ENCODE measurements at regions not wholly inside any gene's neighbourhood (a gene's known extent, or its start where the extent isn't known, plus 50 kb on each side); places are given as distances from the start of the nearest gene placed in this dataset.

- H3K4me1 ChIP-seq = no peaks in the 10 kb centered on the region
- 53% methylated on average over 3 of the region's 3 CpGs for WGBS
- H3K9me3 ChIP-seq = no peaks in the 10 kb centered on the region
- no peak overlapping the region for H3K4me3 ChIP-seq
- H3K27me3 ChIP-seq = no peaks in the 10 kb centered on the region
- TF ChIP-seq POLR2A (IDR thresholded peaks at IDR 0.05) (no peak), POLR2AphosphoS5 (IDR thresholded peaks at IDR 0.05) (no peak), EP300 (IDR thresholded peaks at IDR 0.05) (no peak), CTCF (IDR thresholded peaks at IDR 0.05) (no peak)
- no peak overlapping the region for H3K27ac ChIP-seq
- no peak for DNase-seq (ENCODE audit: low spot score in 2 of 2)
- H3K36me3 ChIP-seq = no peaks in the 10 kb centered on the region
These were observed 234.5 kb upstream of the GAP43 start for GRCh38 chr3:115388811-115389210.

- Histone ChIP-seq H3K27me3 (no peaks in the 10 kb centered on the region), H3K9me3 (no peaks in the 10 kb centered on the region), H3K4me3 (no peak overlapping the region), H3K36me3 (no peaks in the 10 kb centered on the region), H3K27ac (no peak overlapping the region), H3K4me1 (no peaks in the 10 kb centered on the region)
- DNase-seq (ENCODE audit: low spot score in 2 of 2) = no peak
- 89% methylated on average over 1 of the region's 1 CpG for WGBS
- TF ChIP-seq CTCF (IDR thresholded peaks at IDR 0.05) = no peak
- TF ChIP-seq POLR2A (IDR thresholded peaks at IDR 0.05) = no peak
- no peak for TF ChIP-seq POLR2AphosphoS5 (IDR thresholded peaks at IDR 0.05)
- no peak for TF ChIP-seq EP300 (IDR thresholded peaks at IDR 0.05)
These were observed 226.5 kb upstream of the GAP43 start for GRCh38 chr3:115396801-115397200.

GRCh38 chr3:115397433-115397832 is 225.9 kb upstream of the GAP43 start:
- DNase-seq (ENCODE audit: low spot score in 2 of 2) = no peak
- Histone ChIP-seq H3K27me3 (no peaks in the 10 kb centered on the region), H3K9me3 (no peaks in the 10 kb centered on the region), H3K4me1 (no peaks in the 10 kb centered on the region), H3K27ac (no peak overlapping the region), H3K4me3 (no peak overlapping the region), H3K36me3 (no peaks in the 10 kb centered on the region)
- 80% methylated on average over 1 of the region's 1 CpG for WGBS
- TF ChIP-seq EP300 (IDR thresholded peaks at IDR 0.05) (no peak), CTCF (IDR thresholded peaks at IDR 0.05) (no peak), POLR2A (IDR thresholded peaks at IDR 0.05) (no peak), POLR2AphosphoS5 (IDR thresholded peaks at IDR 0.05) (no peak)

GRCh38 chr3:115398506-115398905 is 224.8 kb upstream of the GAP43 start:
- Histone ChIP-seq H3K4me3 (no peak overlapping the region), H3K9me3 (no peaks in the 10 kb centered on the region), H3K36me3 (no peaks in the 10 kb centered on the region), H3K4me1 (no peaks in the 10 kb centered on the region), H3K27ac (no peak overlapping the region), H3K27me3 (no peaks in the 10 kb centered on the region)
- TF ChIP-seq EP300 (IDR thresholded peaks at IDR 0.05) = no peak
- no peak for TF ChIP-seq POLR2A (IDR thresholded peaks at IDR 0.05)
- TF ChIP-seq POLR2AphosphoS5 (IDR thresholded peaks at IDR 0.05) = no peak
- 98% methylated on average over 3 of the region's 3 CpGs for WGBS
- DNase-seq (ENCODE audit: low spot score in 2 of 2) = no peak

GRCh38 chr3:115399750-115400149 is 223.6 kb upstream of the GAP43 start:
- Histone ChIP-seq H3K27me3 (no peaks in the 10 kb centered on the region), H3K9me3 (no peaks in the 10 kb centered on the region), H3K27ac (no peak overlapping the region), H3K4me1 (no peaks in the 10 kb centered on the region), H3K4me3 (no peak overlapping the region), H3K36me3 (no peaks in the 10 kb centered on the region)
- no peak for DNase-seq (ENCODE audit: low spot score in 2 of 2)
- TF ChIP-seq CTCF (IDR thresholded peaks at IDR 0.05) (no peak), EP300 (IDR thresholded peaks at IDR 0.05) (no peak), POLR2A (IDR thresholded peaks at IDR 0.05) (no peak), POLR2AphosphoS5 (IDR thresholded peaks at IDR 0.05) (no peak)
- 85% methylated on average over 4 of the region's 4 CpGs for WGBS

- H3K9me3 ChIP-seq = no peaks in the 10 kb centered on the region
- 63% methylated on average over 2 of the region's 2 CpGs for WGBS
- no peaks in the 10 kb centered on the region for H3K27me3 ChIP-seq
- no peaks in the 10 kb centered on the region for H3K4me1 ChIP-seq
- H3K36me3 ChIP-seq = no peaks in the 10 kb centered on the region
- H3K27ac ChIP-seq = no peak overlapping the region
- no peak overlapping the region for H3K4me3 ChIP-seq
- DNase-seq (ENCODE audit: low spot score in 2 of 2) = no peak
- TF ChIP-seq CTCF (IDR thresholded peaks at IDR 0.05) = no peak
- no peak for TF ChIP-seq POLR2A (IDR thresholded peaks at IDR 0.05)
- no peak for TF ChIP-seq POLR2AphosphoS5 (IDR thresholded peaks at IDR 0.05)
- no peak for TF ChIP-seq EP300 (IDR thresholded peaks at IDR 0.05)
These were observed 222.0 kb upstream of the GAP43 start for GRCh38 chr3:115401298-115401697.

Data from suprapubic skin (tissue), 4 donors.